Fibroblast of skin of right quadriceps (primary cell): ENCODE measurements at regions not wholly inside any gene's neighbourhood (a gene's known extent, or its start where the extent isn't known, plus 50 kb on each side); places are given as distances from the start of the nearest gene placed in this dataset.
"Not testable (repeated sequence)": the region's sequence is repeated elsewhere in the genome, so short reads cannot be mapped to it uniquely, and the experiment has no call there.

Experiments
- DNase-seq: peaks from one replicate; pipeline ENCODE4 v3.0.0-alpha.2; 2013

- DNase-seq = no peak
Observed at GRCh38 chr5:77908787-77909186, 132.6 kb upstream of the TBCA start.

- DNase-seq = no peak
Observed at GRCh38 chr5:77907786-77908185, 131.6 kb upstream of the TBCA start.

GRCh38 chr5:77906806-77907205 is 130.7 kb upstream of the TBCA start:
- DNase-seq = peak; percentile 22

GRCh38 chr5:77904362-77904761 is 128.2 kb upstream of the TBCA start:
- no peak for DNase-seq

- DNase-seq = no peak
Observed at GRCh38 chr5:77900691-77901090, 124.6 kb upstream of the TBCA start.

- no peak for DNase-seq
Observed at GRCh38 chr5:77898385-77898784, 122.2 kb upstream of the TBCA start.

GRCh38 chr5:77896338-77896737 is 120.2 kb upstream of the TBCA start:
- DNase-seq = no peak

GRCh38 chr5:77894103-77894502 is 118.0 kb upstream of the TBCA start:
- not testable (repeated sequence) for DNase-seq

- peak; percentile 97 for DNase-seq
Observed at GRCh38 chr5:77893225-77893860, 117.2 kb upstream of the TBCA start.

- DNase-seq = no peak
Observed at GRCh38 chr5:77892061-77893010, 116.2 kb upstream of the TBCA start.

- DNase-seq = no peak
Observed at GRCh38 chr5:77885519-77885918, 109.4 kb upstream of the TBCA start.

GRCh38 chr5:77882670-77883257 is 106.6 kb upstream of the TBCA start:
- DNase-seq = peak; percentile 78

GRCh38 chr5:77881528-77881927 is 105.4 kb upstream of the TBCA start:
- DNase-seq = no peak

GRCh38 chr5:77877516-77878355 is 101.6 kb upstream of the TBCA start:
- no peak for DNase-seq

GRCh38 chr5:77876862-77877502 is 100.8 kb upstream of the TBCA start:
- DNase-seq = no peak

GRCh38 chr5:77876316-77876715 is 100.2 kb upstream of the TBCA start:
- no peak for DNase-seq

GRCh38 chr5:77874691-77875090 is 98.6 kb upstream of the TBCA start:
- no peak for DNase-seq

- no peak for DNase-seq
Observed at GRCh38 chr5:77873239-77873638, 97.1 kb upstream of the TBCA start.

- DNase-seq = no peak
Observed at GRCh38 chr5:77871946-77872345, 95.8 kb upstream of the TBCA start.

- no peak for DNase-seq
Observed at GRCh38 chr5:77871016-77871415, 94.9 kb upstream of the TBCA start.

GRCh38 chr5:77869116-77869798 is 93.1 kb upstream of the TBCA start:
- no peak for DNase-seq

- DNase-seq = no peak
Observed at GRCh38 chr5:77867914-77868313, 91.8 kb upstream of the TBCA start.
